ENCODE measurements at regions not wholly inside any gene's neighbourhood (a gene's known extent, or its start where the extent isn't known, plus 50 kb on each side); places are given as distances from the start of the nearest gene placed in this dataset.

DNA sequence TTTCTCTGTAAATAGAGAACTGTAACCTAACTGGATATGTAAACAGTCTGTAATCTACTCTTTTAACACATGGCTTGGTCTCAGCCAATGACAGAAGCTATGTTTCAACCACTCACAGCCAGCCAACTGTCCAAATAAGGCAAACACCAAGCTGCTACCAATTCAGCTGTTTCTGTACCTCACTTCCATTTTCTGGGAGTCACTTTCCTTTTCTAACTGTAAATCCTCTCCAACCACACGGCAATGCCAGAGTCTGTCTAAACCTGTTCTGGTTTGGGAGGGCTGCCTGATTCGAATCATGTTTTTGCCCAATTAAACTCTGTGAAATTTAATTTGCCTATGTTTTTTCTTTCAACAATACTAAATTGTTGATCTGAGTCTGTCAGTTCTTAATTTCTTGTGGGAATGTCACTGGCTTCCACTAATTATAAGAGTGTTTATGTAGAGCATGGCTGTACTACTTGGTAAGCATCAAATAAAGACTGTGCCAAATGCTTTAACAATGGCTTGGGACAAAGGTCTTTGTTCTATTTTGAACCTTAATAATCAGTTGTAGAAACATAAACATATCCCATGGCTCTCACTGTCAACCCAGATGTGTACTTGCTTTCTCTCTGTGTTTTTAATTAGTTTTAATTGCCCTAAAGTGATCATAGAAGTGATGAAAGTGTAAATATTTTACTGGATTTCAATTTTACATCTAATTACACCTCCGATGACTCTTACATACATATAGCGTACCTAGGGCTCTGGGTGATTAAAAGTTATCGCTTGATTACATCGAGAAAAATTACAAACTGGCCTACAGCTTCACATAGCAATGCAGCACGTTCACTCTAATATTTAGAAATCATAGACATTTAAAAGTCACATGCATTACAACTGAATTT, 1144.6 kb upstream of the TMPRSS15 start:
- TF ChIP-seq, protein P1, sequence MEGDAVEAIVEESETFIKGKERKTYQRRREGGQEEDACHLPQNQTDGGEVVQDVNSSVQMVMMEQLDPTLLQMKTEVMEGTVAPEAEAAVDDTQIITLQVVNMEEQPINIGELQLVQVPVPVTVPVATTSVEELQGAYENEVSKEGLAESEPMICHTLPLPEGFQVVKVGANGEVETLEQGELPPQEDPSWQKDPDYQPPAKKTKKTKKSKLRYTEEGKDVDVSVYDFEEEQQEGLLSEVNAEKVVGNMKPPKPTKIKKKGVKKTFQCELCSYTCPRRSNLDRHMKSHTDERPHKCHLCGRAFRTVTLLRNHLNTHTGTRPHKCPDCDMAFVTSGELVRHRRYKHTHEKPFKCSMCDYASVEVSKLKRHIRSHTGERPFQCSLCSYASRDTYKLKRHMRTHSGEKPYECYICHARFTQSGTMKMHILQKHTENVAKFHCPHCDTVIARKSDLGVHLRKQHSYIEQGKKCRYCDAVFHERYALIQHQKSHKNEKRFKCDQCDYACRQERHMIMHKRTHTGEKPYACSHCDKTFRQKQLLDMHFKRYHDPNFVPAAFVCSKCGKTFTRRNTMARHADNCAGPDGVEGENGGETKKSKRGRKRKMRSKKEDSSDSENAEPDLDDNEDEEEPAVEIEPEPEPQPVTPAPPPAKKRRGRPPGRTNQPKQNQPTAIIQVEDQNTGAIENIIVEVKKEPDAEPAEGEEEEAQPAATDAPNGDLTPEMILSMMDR (IDR thresholded peaks at IDR 0.05): no peak
- no peak for TF ChIP-seq POLR2A (IDR thresholded peaks at IDR 0.05)
